Sigmoid colon (tissue), 4 donors: ENCODE measurements at regions not wholly inside any gene's neighbourhood (a gene's known extent, or its start where the extent isn't known, plus 50 kb on each side); places are given as distances from the start of the nearest gene placed in this dataset.

Source experiments
- EP300 ChIP-seq, 4 donors: sonication (generic); formaldehyde crosslinking; IDR thresholded peaks; one replicate each; pipeline ENCODE4 v1.6.1; 2017; ENCODE audit warnings: antibody characterized with exemption in 4 of 4
- POLR2A ChIP-seq, 2 donors: fragments of 450-650 bp; IDR thresholded peaks; one replicate each; pipeline ENCODE4 v1.6.1; 2016; ENCODE audit warnings: antibody characterized with exemption in 2 of 2, mild to moderate bottlenecking in 2 of 2, moderate library complexity in 2 of 2
- POLR2AphosphoS5 ChIP-seq, 4 donors: sonication (generic); formaldehyde crosslinking; IDR thresholded peaks; one replicate each; pipeline ENCODE4 v1.6.1; 2017; ENCODE audit warnings: antibody characterized with exemption in 4 of 4
- TF ChIP-seq, protein P1 (sequence below), 4 experiments: fragments of 450-650 bp in 3 of 4; fragments of 200-600 bp in 1 of 4; IDR thresholded peaks; one replicate each; pipeline ENCODE4 v1.5.1; 2016 to 2019; ENCODE audit warnings: antibody characterized with exemption in 4 of 4, mild to moderate bottlenecking in 3 of 4, moderate library complexity in 2 of 4

DNA sequence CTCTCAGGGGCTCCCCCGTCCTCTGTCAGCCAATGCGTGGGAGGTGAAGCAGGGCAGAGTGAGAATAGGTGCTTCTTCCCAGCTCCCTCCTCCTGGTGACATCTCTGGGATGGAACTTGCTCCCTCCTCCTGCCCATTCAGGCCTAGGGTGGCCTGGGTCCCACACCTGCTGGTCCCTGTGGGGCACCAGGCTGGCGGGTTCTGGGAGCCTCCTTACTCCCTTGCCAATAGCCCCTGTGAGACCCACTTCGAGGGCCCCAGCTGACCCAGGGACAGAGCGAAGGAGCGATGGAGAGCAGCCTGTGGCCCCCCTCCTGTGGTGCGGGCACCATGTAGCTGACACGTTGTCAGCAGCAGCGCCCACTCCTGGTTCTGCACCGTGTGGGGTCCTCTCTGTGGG lies 512.6 kb downstream of the GLRX3 start:
- TF ChIP-seq, protein P1, sequence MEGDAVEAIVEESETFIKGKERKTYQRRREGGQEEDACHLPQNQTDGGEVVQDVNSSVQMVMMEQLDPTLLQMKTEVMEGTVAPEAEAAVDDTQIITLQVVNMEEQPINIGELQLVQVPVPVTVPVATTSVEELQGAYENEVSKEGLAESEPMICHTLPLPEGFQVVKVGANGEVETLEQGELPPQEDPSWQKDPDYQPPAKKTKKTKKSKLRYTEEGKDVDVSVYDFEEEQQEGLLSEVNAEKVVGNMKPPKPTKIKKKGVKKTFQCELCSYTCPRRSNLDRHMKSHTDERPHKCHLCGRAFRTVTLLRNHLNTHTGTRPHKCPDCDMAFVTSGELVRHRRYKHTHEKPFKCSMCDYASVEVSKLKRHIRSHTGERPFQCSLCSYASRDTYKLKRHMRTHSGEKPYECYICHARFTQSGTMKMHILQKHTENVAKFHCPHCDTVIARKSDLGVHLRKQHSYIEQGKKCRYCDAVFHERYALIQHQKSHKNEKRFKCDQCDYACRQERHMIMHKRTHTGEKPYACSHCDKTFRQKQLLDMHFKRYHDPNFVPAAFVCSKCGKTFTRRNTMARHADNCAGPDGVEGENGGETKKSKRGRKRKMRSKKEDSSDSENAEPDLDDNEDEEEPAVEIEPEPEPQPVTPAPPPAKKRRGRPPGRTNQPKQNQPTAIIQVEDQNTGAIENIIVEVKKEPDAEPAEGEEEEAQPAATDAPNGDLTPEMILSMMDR (IDR thresholded peaks at IDR 0.05): no peak
- TF ChIP-seq POLR2A (IDR thresholded peaks at IDR 0.05) (no peak), POLR2AphosphoS5 (IDR thresholded peaks at IDR 0.05) (no peak), EP300 (IDR thresholded peaks at IDR 0.05) (no peak)
